GM18508 (cell line): ENCODE measurements at regions not wholly inside any gene's neighbourhood (a gene's known extent, or its start where the extent isn't known, plus 50 kb on each side); places are given as distances from the start of the nearest gene placed in this dataset.
"Not testable (repeated sequence)": the region's sequence is repeated elsewhere in the genome, so short reads cannot be mapped to it uniquely, and the experiment has no call there.

Source experiments
- ATAC-seq: cut with Tn5 transposase; IDR thresholded peaks from one replicate; pipeline ENCODE4 v1.9.1; 2021; ENCODE audit warnings: moderate number of reproducible peaks; ENCODE audit not compliant: insufficient read depth, unreplicated experiment

DNA sequence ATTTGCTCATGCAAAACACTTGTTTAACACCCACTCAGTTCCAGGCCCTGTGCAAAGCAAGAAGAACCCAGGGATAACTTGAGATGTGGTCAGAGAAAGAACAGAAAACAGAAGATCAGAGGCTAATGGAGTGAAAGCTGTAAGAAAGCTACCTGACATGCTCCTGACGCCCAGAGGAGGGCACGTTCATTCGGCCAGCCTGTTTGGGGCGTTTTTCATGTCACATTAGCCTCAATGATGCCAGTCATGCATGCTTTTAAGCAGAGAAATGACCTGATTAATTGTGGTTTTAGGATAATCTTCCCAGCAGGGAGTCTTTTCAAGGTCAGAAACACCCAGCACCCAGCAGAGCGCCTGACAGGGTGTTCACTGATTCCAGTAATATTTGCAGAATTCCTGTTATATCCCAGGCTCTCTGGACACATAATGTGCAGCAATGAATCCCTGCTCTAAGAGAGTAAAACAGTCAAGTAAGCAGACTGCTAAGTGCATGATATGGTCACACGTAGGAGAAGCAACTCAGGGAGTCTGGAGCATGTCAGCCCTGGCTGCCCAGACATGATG is 320.0 kb downstream of the LRATD1 start:
- ATAC-seq, result no peak

DNA sequence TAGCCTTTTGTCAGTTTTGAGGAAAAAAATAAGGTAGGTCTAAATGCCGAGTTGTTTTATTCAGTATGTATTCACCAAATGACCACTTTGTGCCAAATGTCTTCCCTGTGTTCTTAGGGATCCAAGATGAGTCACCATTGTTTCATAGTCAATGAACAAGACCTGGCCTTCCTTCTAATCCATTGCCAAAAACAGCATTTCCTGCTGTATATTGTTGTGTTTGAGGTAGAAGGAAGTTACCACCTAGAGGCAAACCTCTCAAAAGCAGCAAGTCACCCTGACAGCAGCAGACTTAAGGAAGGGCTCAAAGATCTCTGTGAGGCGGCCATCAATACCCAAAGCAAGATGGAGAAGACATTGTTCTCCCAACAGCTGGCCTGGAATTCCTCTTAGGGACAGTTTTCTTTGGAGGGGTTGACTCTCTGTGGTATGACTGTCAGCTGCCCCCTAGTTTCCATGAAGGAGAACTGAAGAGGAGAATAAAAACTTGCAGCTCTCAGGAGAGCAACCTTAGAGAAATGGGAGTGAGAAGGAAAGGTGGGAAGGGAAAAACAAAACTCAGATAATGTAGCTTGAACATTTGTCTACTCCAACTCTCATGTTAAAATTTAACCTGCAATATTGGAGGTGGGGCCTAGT is 328.3 kb downstream of the LRATD1 start:
- no peak for ATAC-seq

DNA sequence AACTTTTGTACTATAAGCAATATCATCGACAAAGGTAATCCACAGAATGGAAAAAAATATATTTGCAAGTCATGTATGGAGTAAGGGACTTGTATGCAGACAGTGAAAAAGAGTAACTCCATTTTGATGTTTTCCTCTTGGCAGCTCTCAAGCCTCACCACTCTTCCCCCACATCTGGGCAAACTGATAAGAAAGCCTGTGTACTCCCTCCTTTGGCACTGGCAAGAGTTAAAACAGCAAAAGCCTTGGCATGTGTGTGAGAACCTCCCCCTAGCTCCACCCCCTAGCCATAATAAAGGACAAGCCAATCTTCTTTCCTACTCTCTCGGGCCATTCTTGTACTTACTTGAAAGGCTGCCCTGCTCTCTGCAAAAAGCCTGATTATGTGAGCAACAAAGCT is 335.2 kb downstream of the LRATD1 start:
- no peak for ATAC-seq

- ATAC-seq, result no peak
Measured at GRCh38 chr2:14975381-14975780, 342.9 kb downstream of the LRATD1 start.

DNA sequence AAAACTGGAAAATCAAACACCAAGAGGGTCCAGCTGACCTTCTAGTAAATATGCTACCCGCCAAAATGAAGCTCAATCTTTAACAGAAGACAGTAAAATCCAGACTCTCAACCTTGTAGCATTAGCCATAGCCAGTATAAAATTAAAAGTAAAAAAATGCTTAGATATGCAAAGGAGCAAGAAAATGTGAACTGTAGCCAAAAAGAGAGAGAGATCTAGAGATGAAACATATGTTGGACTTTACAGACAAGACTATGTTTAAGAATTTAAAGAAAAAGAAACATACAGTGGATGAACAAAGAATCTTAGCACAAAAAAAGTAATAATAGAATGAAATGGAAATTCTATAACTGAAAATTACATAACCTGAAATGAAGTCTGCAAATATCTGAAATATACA is 344.5 kb downstream of the LRATD1 start:
- no peak for ATAC-seq

DNA sequence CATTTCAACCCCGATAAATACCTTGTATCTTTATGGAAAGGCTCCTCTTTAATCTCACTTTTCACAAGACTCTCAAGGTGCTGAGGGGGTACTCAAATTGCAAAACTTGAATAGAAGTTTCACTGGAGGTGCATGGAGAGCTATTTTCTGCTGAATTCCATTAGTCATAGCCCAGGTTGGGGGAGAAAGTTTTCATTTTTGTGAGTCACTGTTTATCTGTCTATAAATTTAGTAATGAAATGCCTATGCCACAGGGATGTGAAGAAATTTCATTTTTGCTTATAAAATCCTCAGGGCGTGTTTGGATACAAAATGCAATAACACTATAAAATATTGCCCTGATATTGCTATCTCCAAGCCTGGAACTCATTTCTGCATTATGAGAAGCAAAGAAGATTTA is 346.3 kb downstream of the LRATD1 start:
- no peak for ATAC-seq

GRCh38 chr2:14982790-14983189 is 350.3 kb downstream of the LRATD1 start:
- ATAC-seq, result no peak

- ATAC-seq, result no peak
Measured at GRCh38 chr2:14988600-14988999, 356.1 kb downstream of the LRATD1 start.

GRCh38 chr2:14991723-14992122 is 359.2 kb downstream of the LRATD1 start:
- no peak for ATAC-seq

DNA sequence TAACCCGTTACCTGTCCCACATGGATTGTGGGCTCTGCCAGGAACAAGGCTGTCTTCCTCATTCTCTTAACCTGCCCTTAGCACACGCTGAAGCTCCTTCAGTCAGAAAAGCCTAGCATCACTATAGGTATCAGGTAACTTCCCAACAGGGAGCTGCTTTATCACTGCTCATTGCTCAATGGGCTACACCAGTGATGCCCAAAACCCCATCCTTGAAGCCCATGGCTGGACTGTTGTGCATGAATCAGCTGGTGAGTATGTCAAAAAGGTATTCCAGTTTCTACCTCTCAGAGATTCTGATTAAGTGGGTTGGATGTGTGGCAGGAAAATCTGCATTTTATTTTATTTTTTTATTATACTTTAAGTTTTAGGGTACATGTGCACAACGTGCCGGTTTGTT is 362.2 kb downstream of the LRATD1 start:
- no peak for ATAC-seq

DNA sequence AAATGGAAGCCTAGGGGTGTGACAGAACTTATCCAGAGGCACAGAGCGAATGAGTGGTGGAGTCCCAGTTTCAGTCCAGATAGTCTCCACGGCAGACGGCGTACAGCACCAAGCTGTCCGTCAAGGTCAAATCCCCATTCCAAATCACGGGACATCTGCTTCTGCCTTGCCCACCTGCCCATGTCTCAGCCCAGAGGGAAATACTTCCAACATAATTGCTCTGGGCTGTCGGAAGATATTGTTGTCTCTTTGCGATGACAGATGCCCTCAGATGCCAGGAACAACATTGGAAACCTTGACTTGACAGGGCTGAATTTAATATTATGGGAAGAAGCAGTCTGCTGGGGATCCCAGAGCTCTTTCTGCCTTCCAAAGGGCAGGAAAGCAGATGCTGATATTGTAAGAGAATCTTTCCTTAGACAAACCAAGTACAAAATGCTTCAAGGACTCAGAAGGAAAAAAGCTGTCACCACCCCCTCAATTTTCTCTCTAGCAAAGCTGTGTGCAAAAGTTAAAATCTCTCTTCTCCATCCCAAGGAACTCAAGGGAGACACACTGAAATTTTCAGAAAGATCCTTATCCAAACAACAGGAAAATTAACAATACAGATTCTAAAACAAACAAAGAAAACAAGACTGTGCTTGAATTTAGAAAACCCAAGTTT is 364.0 kb downstream of the LRATD1 start:
- no peak for ATAC-seq

GRCh38 chr2:14998546-14998945 is 366.0 kb downstream of the LRATD1 start:
- no peak for ATAC-seq

DNA sequence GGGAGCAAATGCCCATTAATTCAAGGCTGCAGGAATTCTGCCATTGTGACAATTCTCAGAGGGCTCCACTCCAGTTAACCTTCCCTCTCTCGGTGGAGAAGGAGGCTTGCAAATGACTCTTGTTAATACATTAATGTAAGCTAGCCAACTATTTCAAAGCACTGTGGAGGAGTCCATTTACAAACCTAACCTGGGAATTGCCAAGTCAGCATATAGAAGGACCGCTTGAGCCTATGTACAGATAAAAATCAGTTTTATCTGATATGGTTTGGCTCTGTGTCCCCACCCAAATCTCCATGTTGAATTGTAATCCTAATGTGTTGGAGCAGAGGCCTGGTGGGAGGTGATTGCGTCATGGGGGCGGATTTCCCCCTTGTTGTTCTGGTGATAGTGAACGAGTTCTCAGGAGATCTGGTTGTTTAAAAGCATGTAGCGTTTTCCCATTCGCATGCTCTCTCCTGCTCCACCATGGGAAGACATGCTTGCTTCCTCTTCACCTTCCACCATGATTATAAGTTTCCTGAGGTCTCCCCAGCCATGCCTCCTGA is 366.7 kb downstream of the LRATD1 start:
- ATAC-seq, result no peak

- not testable (repeated sequence) for ATAC-seq
Measured at GRCh38 chr2:15002519-15002918, 370.0 kb downstream of the LRATD1 start.

DNA sequence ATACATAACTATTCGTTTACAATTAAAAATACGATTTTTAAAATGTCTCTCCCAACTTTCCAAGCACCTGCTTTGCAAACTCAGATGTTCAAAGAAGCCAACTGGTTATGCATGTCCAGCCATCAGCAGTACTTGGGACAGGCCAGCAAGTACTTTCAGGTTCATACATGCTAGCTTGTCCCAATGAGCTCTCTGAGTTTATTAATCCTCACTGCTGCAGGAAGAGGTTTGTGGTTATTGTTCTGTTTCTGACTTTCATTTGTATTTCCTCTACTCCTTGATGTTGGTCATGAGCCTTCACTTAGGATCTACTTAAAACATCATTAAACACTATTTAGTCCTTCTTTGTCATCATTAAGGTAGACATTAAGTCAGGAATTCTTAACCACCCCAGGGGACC is 374.1 kb downstream of the LRATD1 start:
- peak; percentile 65 for ATAC-seq

- ATAC-seq, result no peak
Measured at GRCh38 chr2:15009681-15010080, 377.2 kb downstream of the LRATD1 start.

DNA sequence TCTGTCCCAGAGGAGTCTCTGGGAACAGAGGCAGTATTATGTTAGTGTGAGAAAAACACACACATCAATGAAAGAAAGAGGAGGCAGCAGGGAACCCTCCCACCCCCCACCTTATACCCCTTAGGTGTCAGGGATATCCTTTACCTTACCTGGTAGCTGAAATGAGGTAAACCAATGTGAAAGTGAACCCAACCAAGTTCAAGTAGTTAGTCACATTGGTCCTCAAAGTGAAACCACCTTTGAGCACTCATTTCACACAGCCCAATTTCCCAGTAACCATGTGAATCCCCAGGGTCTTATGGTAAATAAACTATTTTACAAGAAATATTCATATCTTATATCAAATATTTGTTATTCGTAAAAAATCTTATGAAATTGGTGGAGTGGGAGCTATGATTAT is 377.8 kb downstream of the LRATD1 start:
- ATAC-seq, result no peak

DNA sequence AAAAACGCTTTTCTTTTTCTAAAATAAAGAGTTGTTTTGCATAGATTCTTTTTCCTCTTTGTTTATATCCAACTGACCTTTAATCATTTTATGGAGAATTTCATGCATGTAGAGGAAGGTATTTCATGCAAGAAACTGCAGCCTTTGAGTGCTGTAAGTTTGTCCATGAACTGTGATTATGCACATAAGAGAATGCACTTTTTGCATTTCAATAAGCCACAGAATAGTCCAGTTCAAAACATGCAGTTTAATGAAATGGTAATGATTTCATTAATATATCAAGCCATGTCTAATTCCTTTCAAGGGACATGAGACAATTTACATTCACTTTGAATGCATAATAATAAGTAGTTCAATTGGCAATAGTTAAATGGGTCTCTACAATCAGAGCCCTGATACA is 386.3 kb downstream of the LRATD1 start:
- ATAC-seq, result no peak

DNA sequence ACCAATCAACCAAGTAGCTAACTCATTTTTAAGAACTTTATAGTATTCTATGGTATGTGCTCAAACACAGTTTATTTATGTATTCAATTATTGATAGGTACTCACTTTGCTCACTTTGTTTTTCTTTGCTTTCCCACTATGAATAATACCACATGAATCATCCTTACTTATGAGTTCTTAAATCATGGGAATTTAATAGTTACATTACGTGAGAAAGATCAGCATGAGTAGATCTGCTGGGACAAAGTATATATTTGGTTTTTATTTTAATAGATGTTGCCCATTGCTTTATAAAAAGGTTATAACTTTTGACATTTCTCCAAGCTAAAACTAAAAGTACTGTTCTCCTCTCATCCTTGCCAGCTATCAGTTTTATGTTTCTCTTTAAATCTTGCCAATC is 390.7 kb downstream of the LRATD1 start:
- no peak for ATAC-seq

DNA sequence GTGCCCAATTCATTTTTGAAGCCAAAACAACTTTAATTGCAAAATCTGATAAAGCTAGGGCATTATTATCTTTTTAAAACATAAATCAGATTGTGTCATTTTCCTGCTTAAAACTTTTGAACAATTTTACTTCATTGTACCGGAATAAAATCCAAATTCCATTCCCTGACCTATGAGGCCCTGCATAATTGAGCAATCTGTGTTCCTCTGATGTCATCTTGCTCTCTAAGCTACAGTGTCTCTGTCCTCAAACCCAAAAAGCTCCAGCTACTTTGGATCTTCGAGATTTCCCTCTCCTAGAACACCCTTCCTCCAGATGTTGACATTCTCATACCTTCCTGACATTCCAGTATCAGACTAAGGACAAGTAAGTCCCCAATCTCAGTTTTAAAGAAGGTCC is 395.9 kb downstream of the LRATD1 start:
- ATAC-seq, result no peak

- peak; percentile 90 for ATAC-seq
Measured at GRCh38 chr2:15031745-15032240, 399.3 kb downstream of the LRATD1 start.

DNA sequence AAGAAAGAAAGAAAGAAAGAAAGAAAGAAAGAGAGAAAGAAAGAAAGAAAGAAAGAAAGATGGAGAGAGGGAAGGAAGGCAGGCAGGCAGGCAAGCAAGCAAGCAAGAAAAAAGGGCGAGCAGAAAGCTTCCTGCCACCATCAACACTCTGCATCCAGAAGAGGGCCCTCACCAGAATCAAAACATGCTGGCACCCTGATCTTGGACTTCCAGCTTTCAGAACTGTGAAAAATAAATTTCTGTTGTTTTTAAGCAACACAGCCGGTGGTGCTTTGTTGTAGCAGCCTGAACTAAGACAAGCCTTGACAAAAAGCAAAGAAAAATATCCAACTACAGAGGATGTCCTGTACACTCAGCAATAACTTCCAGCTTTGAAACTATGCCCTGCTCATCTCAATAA is 401.7 kb downstream of the LRATD1 start:
- ATAC-seq, result no peak
